ENCODE measurements at regions not wholly inside any gene's neighbourhood (a gene's known extent, or its start where the extent isn't known, plus 50 kb on each side); places are given as distances from the start of the nearest gene placed in this dataset.

- DNase-seq (ENCODE audit: low read depth), result no peak
- Histone ChIP-seq H3K4me3 (ENCODE audit: low read depth, low read length) (no peak overlapping the region), H3K36me3 (ENCODE audit: control insufficient read depth, insufficient read depth, low read length) (no peaks in the 10 kb centered on the region), H3K27me3 (ENCODE audit: control insufficient read depth, insufficient read depth, low read length) (no peaks in the 10 kb centered on the region)
- peak; percentile 35; the same call in 1 of the 2 replicates for TF ChIP-seq CTCF (IDR thresholded peaks at IDR 0.05; ENCODE audit: insufficient read depth, low read depth, low read length)
- POLR2A ChIA-PET, result no interaction called here
- CTCF ChIA-PET, result interaction anchor here (0.8 kb wide), 1 partner anchor 207 kb away, joined by 3 read pairs; no protein-coding TSS in a partner anchor
Observed at GRCh38 chr11:135075740-135076139, 663.7 kb upstream of the B3GAT1 start.

GRCh38 chr11:135074397-135074998, 662.5 kb upstream of the B3GAT1 start:
- 0 out of 2 replicates have a peak, but pooled peaks have one; percentile 3 for TF ChIP-seq CTCF (IDR thresholded peaks at IDR 0.05; ENCODE audit: insufficient read depth, low read depth, low read length)
- no peaks in the 10 kb centered on the region for H3K27me3 ChIP-seq (ENCODE audit: control insufficient read depth, insufficient read depth, low read length)
- CTCF ChIA-PET, result no interaction called here
- no peak overlapping the region for H3K4me3 ChIP-seq (ENCODE audit: low read depth, low read length)
- no peaks in the 10 kb centered on the region for H3K36me3 ChIP-seq (ENCODE audit: control insufficient read depth, insufficient read depth, low read length)
- no peak for DNase-seq (ENCODE audit: low read depth)
- POLR2A ChIA-PET, result no interaction called here

- no peak for DNase-seq (ENCODE audit: low read depth)
- H3K4me3 ChIP-seq (ENCODE audit: low read depth, low read length), result no peak overlapping the region
- CTCF ChIA-PET, result no interaction called here
- no peak for TF ChIP-seq CTCF (IDR thresholded peaks at IDR 0.05; ENCODE audit: insufficient read depth, low read depth, low read length)
- no peaks in the 10 kb centered on the region for H3K36me3 ChIP-seq (ENCODE audit: control insufficient read depth, insufficient read depth, low read length)
- POLR2A ChIA-PET, result no interaction called here
- H3K27me3 ChIP-seq (ENCODE audit: control insufficient read depth, insufficient read depth, low read length), result no peaks in the 10 kb centered on the region
Observed at GRCh38 chr11:135073870-135074269, 661.8 kb upstream of the B3GAT1 start.

- H3K36me3 ChIP-seq (ENCODE audit: control insufficient read depth, insufficient read depth, low read length), result no peaks in the 10 kb centered on the region
- H3K27me3 ChIP-seq (ENCODE audit: control insufficient read depth, insufficient read depth, low read length), result no peaks in the 10 kb centered on the region
- DNase-seq (ENCODE audit: low read depth), result no peak
- CTCF ChIA-PET, result no interaction called here
- TF ChIP-seq CTCF (IDR thresholded peaks at IDR 0.05; ENCODE audit: insufficient read depth, low read depth, low read length), result no peak
- POLR2A ChIA-PET, result no interaction called here
- H3K4me3 ChIP-seq (ENCODE audit: low read depth, low read length), result no peak overlapping the region
Observed at GRCh38 chr11:135073381-135073780, 661.3 kb upstream of the B3GAT1 start.

GRCh38 chr11:135069890-135070289, 657.8 kb upstream of the B3GAT1 start:
- Histone ChIP-seq H3K4me3 (ENCODE audit: low read depth, low read length) (no peak overlapping the region), H3K36me3 (ENCODE audit: control insufficient read depth, insufficient read depth, low read length) (no peaks in the 10 kb centered on the region), H3K27me3 (ENCODE audit: control insufficient read depth, insufficient read depth, low read length) (no peaks in the 10 kb centered on the region)
- no peak for DNase-seq (ENCODE audit: low read depth)
- POLR2A ChIA-PET, result no interaction called here
- CTCF ChIA-PET, result no interaction called here
- TF ChIP-seq CTCF (IDR thresholded peaks at IDR 0.05; ENCODE audit: insufficient read depth, low read depth, low read length), result no peak

Measured in BJ (cell line).